GM12878 (cell line): ENCODE measurements at regions not wholly inside any gene's neighbourhood (a gene's known extent, or its start where the extent isn't known, plus 50 kb on each side); places are given as distances from the start of the nearest gene placed in this dataset.
"Not testable (repeated sequence)": the region's sequence is repeated elsewhere in the genome, so short reads cannot be mapped to it uniquely, and the experiment has no call there.

Experiments used
- ATAC-seq: fragments of 200-7000 bp; cut with Tn5 transposase; 3 replicates; pipeline ENCODE4 v1.9.1; 2020; ENCODE audit warnings: mild to moderate bottlenecking, moderate library complexity
- BruUV-seq: library from RNA; stranded (reverse); fragments of 400-500 nt; replicated peaks from 2 replicates; lab custom pipeline; 2021; lab: Mats Ljungman, UMichigan
- CTCF ChIA-PET: fragments of 300-600 bp; sonication (Branson Sonifier 250); formaldehyde crosslinking; extraction: SDS; loops from one replicate; lab custom pipeline; 2021; ENCODE audit warnings: inconsistent platforms; lab: Yijun Ruan, JAX
- POLR2A ChIA-PET: fragments of 350-600 bp; formaldehyde crosslinking; extraction: SDS; loops from one replicate; lab custom pipeline; 2021; ENCODE audit warnings: inconsistent platforms; lab: Charles Lee
- RAD21 ChIA-PET: fragments of 300-600 bp; sonication (Branson Sonifier 250); formaldehyde crosslinking; loops from one replicate; lab custom pipeline; 2023; ENCODE audit warnings: antibody characterized with exemption; ENCODE audit not compliant: unreplicated experiment; lab: Charles Lee
- SMC1A ChIA-PET: fragments of 300-600 bp; sonication (Branson Sonifier 250); formaldehyde crosslinking; loops from one replicate; lab custom pipeline; 2023; ENCODE audit not compliant: unreplicated experiment, uncharacterized antibody; lab: Charles Lee
- DNase-seq: peaks from one replicate; pipeline ENCODE4 v3.0.0-alpha.2; 2011; ENCODE audit warnings: low read depth, low spot score
- FAIRE-seq: peaks from 3 replicates; lab custom pipeline; 2011; peaks lifted over from hg19 to GRCh38; lab: Jason Lieb, UNC
- H2AFZ ChIP-seq: 2 replicates; pipeline ENCODE4 v1.6.0; 2011; ENCODE audit warnings: low read depth, low read length, control low read depth; ENCODE audit not compliant: control insufficient read depth
- H3K27ac ChIP-seq: 2 replicates; pipeline ENCODE4 v1.5.1; 2011; ENCODE audit warnings: control low read depth; ENCODE audit not compliant: control insufficient read depth, insufficient read depth
- H3K27me3 ChIP-seq, 2 experiments: replicated peaks in 1 of 2; 2 replicates each; pipeline versions ENCODE4 v1.6.0 to v1.6.1; 2011; ENCODE audit warnings: low read length in 1 of 2; ENCODE audit not compliant: control insufficient read depth in 2 of 2, insufficient read depth in 2 of 2
- H3K36me3 ChIP-seq, 2 experiments: 2 replicates each; pipeline ENCODE4 v1.5.1; 2011; ENCODE audit warnings: low read length in 1 of 2; ENCODE audit not compliant: control insufficient read depth in 2 of 2, insufficient read depth in 2 of 2
- H3K4me1 ChIP-seq: 2 replicates; pipeline ENCODE4 v1.6.1; 2011; ENCODE audit warnings: mild to moderate bottlenecking, low read length, moderate library complexity, mixed read lengths; ENCODE audit not compliant: control insufficient read depth, insufficient read depth
- H3K4me2 ChIP-seq: 2 replicates; pipeline ENCODE4 v1.6.0; 2011; ENCODE audit warnings: control low read depth; ENCODE audit not compliant: control insufficient read depth, insufficient read depth
- H3K4me3 ChIP-seq: fragments of 200-600 bp; sonication (generic); 2 replicates; pipeline ENCODE4 v1.5.1; 2016
- H3K79me2 ChIP-seq: 2 replicates; pipeline ENCODE4 v1.6.0; 2011; ENCODE audit warnings: low read length; ENCODE audit not compliant: control insufficient read depth, insufficient read depth
- H3K9ac ChIP-seq: 2 replicates; pipeline ENCODE4 v1.8.0; 2011; ENCODE audit warnings: low read length, control low read depth, mixed read lengths; ENCODE audit not compliant: control insufficient read depth, insufficient read depth
- H3K9me3 ChIP-seq: replicated peaks from 3 replicates; pipeline ENCODE4 v1.5.1; 2011; ENCODE audit warnings: mild to moderate bottlenecking, low read length; ENCODE audit not compliant: control insufficient read depth, insufficient read depth
- H4K20me1 ChIP-seq: 2 replicates; pipeline ENCODE4 v1.6.0; 2011; ENCODE audit not compliant: control insufficient read depth, insufficient read depth
- BACH1 ChIP-seq: fragments of 450-650 bp; IDR thresholded peaks from 2 replicates; pipeline ENCODE4 v1.6.1; 2017; ENCODE audit warnings: mild to moderate bottlenecking, borderline replicate concordance
- CHD4 ChIP-seq: fragments of 200-600 bp; sonication (generic); IDR thresholded peaks from 2 replicates; pipeline ENCODE4 v1.6.1; 2016; ENCODE audit warnings: mild to moderate bottlenecking
- DPF2 ChIP-seq: fragments of 450-650 bp; IDR thresholded peaks from 2 replicates; pipeline ENCODE4 v1.6.1; 2017; ENCODE audit warnings: mild to moderate bottlenecking
- IKZF1 ChIP-seq: fragments of 450-650 bp; conservative IDR thresholded peaks from 2 replicates; pipeline ENCODE4 v1.6.1; 2017; ENCODE audit warnings: antibody characterized with exemption, mild to moderate bottlenecking
- MTA3 ChIP-seq: IDR thresholded peaks from 2 replicates; pipeline ENCODE4 v1.6.1; 2012; ENCODE audit warnings: low read length, inconsistent platforms, borderline replicate concordance
- MYB ChIP-seq: fragments of 150-350 bp; IDR thresholded peaks from 2 replicates; pipeline ENCODE4 v1.6.1; 2014; ENCODE audit warnings: mild to moderate bottlenecking, low read depth, low read length, borderline replicate concordance
- RELA ChIP-seq: fragments of 450-650 bp; IDR thresholded peaks from 2 replicates; pipeline ENCODE4 v1.8.0; 2014; ENCODE audit warnings: borderline replicate concordance; ENCODE audit not compliant: partially characterized antibody
- SMC3 ChIP-seq: IDR thresholded peaks from 2 replicates; pipeline ENCODE4 v1.6.1; 2011; ENCODE audit warnings: low read length, improper control_type of control experiment, borderline replicate concordance
- SREBF2 ChIP-seq: IDR thresholded peaks from 2 replicates; pipeline ENCODE4 v1.6.1; 2012; ENCODE audit warnings: mild to moderate bottlenecking, low read length
- TARDBP ChIP-seq: IDR thresholded peaks from 2 replicates; pipeline ENCODE4 v1.6.1; 2016; ENCODE audit warnings: borderline replicate concordance
- ZNF274 ChIP-seq: IDR thresholded peaks from one replicate; pipeline ENCODE4 v1.8.0; 2011; ENCODE audit not compliant: insufficient read length, insufficient read depth
- WGBS: methylation state at CpG from one replicate; pipeline ENCODE4 v1.1.6; 2016; ENCODE audit warnings: low lambda C conversion rate; ENCODE audit not compliant: insufficient replicate concordance, insufficient coverage; ENCODE audit errors: missing lambda C conversion rate; 5-methylcytosine and 5-hydroxymethylcytosine counted together
- in situ Hi-C: fragments of 300-500 bp; cut with MboI; formaldehyde crosslinking; loops from 9 replicates; pipeline ENCODE4 v1.14.3; 2018; ENCODE audit warnings: mixed read lengths
- intact Hi-C: fragments of 100-400 bp; cut with micrococcal nuclease; formaldehyde crosslinking; loops from one replicate; pipeline ENCODE4 v1.14.2; 2022; ENCODE audit not compliant: unreplicated experiment
- TF ChIP-seq, protein P1 (sequence below): fragments of 450-650 bp; IDR thresholded peaks from 2 replicates; pipeline ENCODE4 v1.6.1; 2017; ENCODE audit warnings: low read depth, mild to moderate bottlenecking, moderate library complexity

DNA sequence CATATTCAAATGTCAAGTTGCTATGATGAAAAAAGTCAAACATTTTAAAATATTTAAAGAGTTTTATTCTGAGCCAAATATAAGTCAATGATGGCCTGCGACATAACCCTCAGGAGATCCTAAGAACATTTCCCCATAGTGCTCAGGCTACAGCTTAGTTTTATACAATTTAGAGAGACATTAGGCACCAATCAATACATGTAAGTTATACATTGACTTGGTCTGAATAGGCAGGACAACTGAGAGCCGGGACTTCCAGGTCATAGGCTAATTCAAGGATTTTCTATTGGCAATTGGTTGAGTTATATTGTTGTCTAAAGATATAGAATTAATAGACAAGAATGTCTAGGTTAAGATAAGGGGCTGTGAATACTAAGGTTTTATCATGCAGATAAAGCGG is 64.5 kb downstream of the UGT2B28 start:
- H2AFZ ChIP-seq, H3K9me3 ChIP-seq, ATAC-seq, H3K79me2 ChIP-seq, FAIRE-seq, BruUV-seq, POLR2A ChIA-PET, H3K27me3 ChIP-seq, CTCF ChIA-PET, H3K4me2 ChIP-seq, in situ Hi-C loops, RAD21 ChIA-PET, intact Hi-C loops, DNase-seq, SMC1A ChIA-PET, H3K4me3 ChIP-seq, H3K9ac ChIP-seq, H4K20me1 ChIP-seq, H3K36me3 ChIP-seq, H3K27ac ChIP-seq, H3K4me1 ChIP-seq: not testable (repeated sequence)
- 33% methylated on average over 3 of the region's 3 CpGs for WGBS

- H3K4me2 ChIP-seq, BruUV-seq, H2AFZ ChIP-seq, RAD21 ChIA-PET, H3K27me3 ChIP-seq, ATAC-seq, H3K9ac ChIP-seq, H3K4me3 ChIP-seq, SMC1A ChIA-PET, DNase-seq, CTCF ChIA-PET, H3K4me1 ChIP-seq, H3K36me3 ChIP-seq, in situ Hi-C loops, intact Hi-C loops, H3K27ac ChIP-seq, FAIRE-seq, POLR2A ChIA-PET, H4K20me1 ChIP-seq, H3K79me2 ChIP-seq, H3K9me3 ChIP-seq: not testable (repeated sequence)
- 44% methylated on average over 8 of the region's 10 CpGs for WGBS
Measured at GRCh38 chr4:69348746-69349145, 68.5 kb downstream of the UGT2B28 start.

GRCh38 chr4:69360271-69360670 is 80.0 kb downstream of the UGT2B28 start:
- ChIA-PET POLR2A (no interaction called here), CTCF (no interaction called here), RAD21 (no interaction called here), SMC1A (no interaction called here)
- Histone ChIP-seq H3K9ac (no peak overlapping the region), H3K27me3 (no peaks in the 10 kb centered on the region), H3K79me2 (no peaks in the 10 kb centered on the region), H3K36me3 (no peaks in the 10 kb centered on the region), H2AFZ (no peak overlapping the region), H3K4me3 (no peak overlapping the region), H3K9me3 (no peaks in the 10 kb centered on the region), H3K27ac (no peak overlapping the region), H3K4me1 (no peaks in the 10 kb centered on the region), H3K4me2 (no peak overlapping the region), H4K20me1 (no peaks in the 10 kb centered on the region)
- no peak for FAIRE-seq
- no peak for ATAC-seq
- intact Hi-C loops: no loop called here
- BruUV-seq: no TSS peak
- 0% methylated on average over 1 of the region's 1 CpG for WGBS
- in situ Hi-C loops: no loop called here
- DNase-seq: no peak
- TF ChIP-seq, protein P1, sequence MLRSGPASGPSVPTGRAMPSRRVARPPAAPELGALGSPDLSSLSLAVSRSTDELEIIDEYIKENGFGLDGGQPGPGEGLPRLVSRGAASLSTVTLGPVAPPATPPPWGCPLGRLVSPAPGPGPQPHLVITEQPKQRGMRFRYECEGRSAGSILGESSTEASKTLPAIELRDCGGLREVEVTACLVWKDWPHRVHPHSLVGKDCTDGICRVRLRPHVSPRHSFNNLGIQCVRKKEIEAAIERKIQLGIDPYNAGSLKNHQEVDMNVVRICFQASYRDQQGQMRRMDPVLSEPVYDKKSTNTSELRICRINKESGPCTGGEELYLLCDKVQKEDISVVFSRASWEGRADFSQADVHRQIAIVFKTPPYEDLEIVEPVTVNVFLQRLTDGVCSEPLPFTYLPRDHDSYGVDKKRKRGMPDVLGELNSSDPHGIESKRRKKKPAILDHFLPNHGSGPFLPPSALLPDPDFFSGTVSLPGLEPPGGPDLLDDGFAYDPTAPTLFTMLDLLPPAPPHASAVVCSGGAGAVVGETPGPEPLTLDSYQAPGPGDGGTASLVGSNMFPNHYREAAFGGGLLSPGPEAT: no peak
- TF ChIP-seq IKZF1 (no peak), RELA (no peak), CHD4 (no peak), TARDBP (no peak), SREBF2 (no peak), ZNF274 (no peak), SMC3 (no peak), MTA3 (no peak), DPF2 (no peak), MYB (no peak), BACH1 (no peak)
